H1 (cell line): ENCODE measurements at regions not wholly inside any gene's neighbourhood (a gene's known extent, or its start where the extent isn't known, plus 50 kb on each side); places are given as distances from the start of the nearest gene placed in this dataset.

Experiments
- TF ChIP-seq, protein P1 (sequence below), 3 experiments: IDR thresholded peaks; 1 replicate in 2 of 3; 2 replicates in 1 of 3; pipeline versions ENCODE4 v1.5.1 to v1.6.1; 2011; ENCODE audit warnings: low read length in 3 of 3, mild to moderate bottlenecking in 3 of 3, inconsistent platforms in 2 of 3, low read depth in 1 of 3, moderate library complexity in 1 of 3; ENCODE audit not compliant: insufficient read depth in 1 of 3; ENCODE audit errors: control extremely low read depth in 1 of 3

DNA sequence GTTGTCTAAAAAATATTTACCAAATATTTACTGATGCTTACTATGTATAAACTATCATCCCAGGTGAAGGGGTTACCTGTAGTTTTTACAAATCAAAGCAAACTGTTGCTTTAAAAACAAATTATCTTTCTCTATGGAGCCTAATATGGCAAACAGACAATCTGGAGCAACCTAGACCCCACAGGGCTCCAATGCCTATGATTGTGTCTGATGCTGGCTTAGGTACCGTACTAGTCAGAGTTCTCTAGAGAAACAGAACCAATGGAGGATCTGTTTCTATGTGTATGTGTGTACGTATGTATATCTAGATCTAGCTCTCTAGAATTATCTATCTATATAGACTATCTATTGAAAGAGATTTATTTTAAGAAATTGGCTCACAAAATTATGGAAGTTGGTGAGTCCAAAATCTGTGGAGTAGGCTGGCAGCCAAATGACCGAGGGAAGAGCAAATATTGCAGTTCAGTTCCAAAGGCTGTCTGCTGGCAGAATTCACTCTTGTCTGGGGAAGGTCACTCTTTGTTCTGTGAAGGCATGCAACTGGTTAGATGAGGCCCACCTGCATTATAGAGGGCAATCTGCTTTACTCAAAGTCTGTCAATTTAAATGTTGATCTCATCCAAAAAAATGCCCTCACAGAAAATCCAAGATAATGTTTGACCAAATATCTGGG, 127.1 kb upstream of the ENPEP start (continued):
- TF ChIP-seq, protein P1, sequence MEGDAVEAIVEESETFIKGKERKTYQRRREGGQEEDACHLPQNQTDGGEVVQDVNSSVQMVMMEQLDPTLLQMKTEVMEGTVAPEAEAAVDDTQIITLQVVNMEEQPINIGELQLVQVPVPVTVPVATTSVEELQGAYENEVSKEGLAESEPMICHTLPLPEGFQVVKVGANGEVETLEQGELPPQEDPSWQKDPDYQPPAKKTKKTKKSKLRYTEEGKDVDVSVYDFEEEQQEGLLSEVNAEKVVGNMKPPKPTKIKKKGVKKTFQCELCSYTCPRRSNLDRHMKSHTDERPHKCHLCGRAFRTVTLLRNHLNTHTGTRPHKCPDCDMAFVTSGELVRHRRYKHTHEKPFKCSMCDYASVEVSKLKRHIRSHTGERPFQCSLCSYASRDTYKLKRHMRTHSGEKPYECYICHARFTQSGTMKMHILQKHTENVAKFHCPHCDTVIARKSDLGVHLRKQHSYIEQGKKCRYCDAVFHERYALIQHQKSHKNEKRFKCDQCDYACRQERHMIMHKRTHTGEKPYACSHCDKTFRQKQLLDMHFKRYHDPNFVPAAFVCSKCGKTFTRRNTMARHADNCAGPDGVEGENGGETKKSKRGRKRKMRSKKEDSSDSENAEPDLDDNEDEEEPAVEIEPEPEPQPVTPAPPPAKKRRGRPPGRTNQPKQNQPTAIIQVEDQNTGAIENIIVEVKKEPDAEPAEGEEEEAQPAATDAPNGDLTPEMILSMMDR (IDR thresholded peaks at IDR 0.05; ENCODE audit: control extremely low read depth in 1 of 3, insufficient read depth in 1 of 3, low read depth in 1 of 3, low read length in 3 of 3) = no peak
